Stimulated activated CD8-positive, alpha-beta memory T cell treated with anti-CD3 and anti-CD28 coated beads, Interleukin-2, amount 100 ng/mL, for 48 hours (primary cell): ENCODE measurements at regions not wholly inside any gene's neighbourhood (a gene's known extent, or its start where the extent isn't known, plus 50 kb on each side); places are given as distances from the start of the nearest gene placed in this dataset.

Source experiments
- DNase-seq, 2 donors: peaks; one replicate each; pipeline ENCODE4 v3.0.0-alpha.2; 2020; ENCODE audit warnings: low read depth in 2 of 2

- no peak for DNase-seq
Observed at GRCh38 chr12:60337839-60338549, 742.2 kb downstream of the SLC16A7 start.

- DNase-seq, result no peak
Observed at GRCh38 chr12:60345442-60345841, 749.6 kb downstream of the SLC16A7 start.

GRCh38 chr12:60349232-60349978 is 753.6 kb downstream of the SLC16A7 start:
- DNase-seq, result no peak

- no peak for DNase-seq
Observed at GRCh38 chr12:60387356-60387755, 791.5 kb downstream of the SLC16A7 start.

- DNase-seq, result no peak
Observed at GRCh38 chr12:60391051-60391450, 795.2 kb downstream of the SLC16A7 start.

GRCh38 chr12:60391791-60392190 is 796.0 kb downstream of the SLC16A7 start:
- DNase-seq, result no peak

- no peak for DNase-seq
Observed at GRCh38 chr12:60393093-60393492, 797.3 kb downstream of the SLC16A7 start.

- no peak for DNase-seq
Observed at GRCh38 chr12:60394665-60395064, 798.8 kb downstream of the SLC16A7 start.

- no peak for DNase-seq
Observed at GRCh38 chr12:60398547-60398946, 802.7 kb downstream of the SLC16A7 start.

- DNase-seq, result no peak
Observed at GRCh38 chr12:60399064-60399463, 803.2 kb downstream of the SLC16A7 start.

GRCh38 chr12:60402996-60403395 is 807.2 kb downstream of the SLC16A7 start:
- DNase-seq, result no peak

GRCh38 chr12:60415351-60415750 is 819.5 kb downstream of the SLC16A7 start:
- DNase-seq, result no peak

- DNase-seq, result no peak
Observed at GRCh38 chr12:60419986-60420385, 824.2 kb downstream of the SLC16A7 start.

- DNase-seq, result no peak
Observed at GRCh38 chr12:60421741-60422140, 825.9 kb downstream of the SLC16A7 start.

- DNase-seq, result no peak
Observed at GRCh38 chr12:60437297-60437696, 841.5 kb downstream of the SLC16A7 start.

- DNase-seq, result no peak
Observed at GRCh38 chr12:60441577-60441976, 845.7 kb downstream of the SLC16A7 start.

GRCh38 chr12:60451457-60451856 is 855.6 kb downstream of the SLC16A7 start:
- DNase-seq, result no peak

GRCh38 chr12:60465060-60465459 is 869.2 kb downstream of the SLC16A7 start:
- DNase-seq, result no peak

GRCh38 chr12:60468546-60468945 is 872.7 kb downstream of the SLC16A7 start:
- no peak for DNase-seq

- DNase-seq, result no peak
Observed at GRCh38 chr12:60475825-60476224, 880.0 kb downstream of the SLC16A7 start.

- DNase-seq, result no peak
Observed at GRCh38 chr12:60487284-60487683, 891.5 kb downstream of the SLC16A7 start.

- DNase-seq, result no peak
Observed at GRCh38 chr12:60489071-60489470, 893.2 kb downstream of the SLC16A7 start.

GRCh38 chr12:60494244-60494643 is 898.4 kb downstream of the SLC16A7 start:
- no peak for DNase-seq
